HUES48 (cell line): ENCODE measurements at regions not wholly inside any gene's neighbourhood (a gene's known extent, or its start where the extent isn't known, plus 50 kb on each side); places are given as distances from the start of the nearest gene placed in this dataset.
A peak's percentile ranks its signal among the peaks of the same experiment; 100 is the strongest.

Experiments used
- H3K27ac ChIP-seq: one replicate; pipeline ENCODE4 v1.7.0; 2013; ENCODE audit warnings: low read depth, low read length, inconsistent platforms
- H3K27me3 ChIP-seq: 2 replicates; pipeline ENCODE4 v1.6.1; 2013; ENCODE audit warnings: mild to moderate bottlenecking, low read length; ENCODE audit not compliant: control insufficient read depth, insufficient read depth
- H3K36me3 ChIP-seq: 2 replicates; pipeline ENCODE4 v1.6.1; 2013; ENCODE audit warnings: low read length; ENCODE audit not compliant: control insufficient read depth, insufficient read depth
- H3K4me1 ChIP-seq: 2 replicates; pipeline ENCODE4 v1.6.1; 2013; ENCODE audit warnings: mild to moderate bottlenecking, low read length; ENCODE audit not compliant: control insufficient read depth, insufficient read depth
- H3K4me3 ChIP-seq: 2 replicates; pipeline ENCODE4 v1.5.1; 2013; ENCODE audit warnings: mild to moderate bottlenecking, low read depth, low read length
- H3K9ac ChIP-seq: 2 replicates; pipeline ENCODE4 v1.6.1; 2013; ENCODE audit warnings: mild to moderate bottlenecking, low read depth, low read length, moderate library complexity
- H3K9me3 ChIP-seq: 2 replicates; pipeline ENCODE4 v1.6.1; 2013; ENCODE audit warnings: low read length; ENCODE audit not compliant: control insufficient read depth, insufficient read depth

DNA sequence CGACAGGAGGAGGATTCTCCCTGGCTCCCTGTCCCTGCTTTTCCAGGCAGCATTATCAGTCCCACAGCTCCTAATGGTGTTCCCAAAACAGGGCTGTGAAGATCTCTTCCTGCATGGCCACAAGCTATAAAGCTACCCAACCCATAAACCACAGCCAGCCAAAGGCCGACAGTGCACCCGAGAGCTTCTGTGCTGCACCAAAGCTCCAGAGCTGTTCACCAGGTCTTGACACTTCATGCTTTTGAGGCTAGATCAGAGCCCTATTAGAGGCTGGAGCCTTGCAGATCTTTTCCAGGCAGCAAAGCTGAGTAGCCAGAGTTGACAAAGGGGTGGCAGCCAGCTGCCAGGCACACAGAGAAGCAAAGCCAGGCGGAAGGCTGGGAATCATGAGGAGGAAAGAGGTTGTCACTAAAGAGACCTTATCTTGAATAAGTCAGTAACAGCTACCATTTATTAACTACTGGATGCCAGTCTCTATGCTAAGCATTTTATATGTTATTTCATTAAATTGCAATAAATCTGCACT is 180.4 kb downstream of the KATNAL1 start:
- H3K27ac ChIP-seq, result no peak overlapping the region
- H3K27me3 ChIP-seq, result no peaks in the 10 kb centered on the region
- H3K4me1 ChIP-seq, result no peaks in the 10 kb centered on the region
- H3K9ac ChIP-seq, result no peak overlapping the region
- H3K4me3 ChIP-seq, result no peak overlapping the region
- H3K9me3 ChIP-seq, result no peaks in the 10 kb centered on the region
- H3K36me3 ChIP-seq, result no peaks in the 10 kb centered on the region

DNA sequence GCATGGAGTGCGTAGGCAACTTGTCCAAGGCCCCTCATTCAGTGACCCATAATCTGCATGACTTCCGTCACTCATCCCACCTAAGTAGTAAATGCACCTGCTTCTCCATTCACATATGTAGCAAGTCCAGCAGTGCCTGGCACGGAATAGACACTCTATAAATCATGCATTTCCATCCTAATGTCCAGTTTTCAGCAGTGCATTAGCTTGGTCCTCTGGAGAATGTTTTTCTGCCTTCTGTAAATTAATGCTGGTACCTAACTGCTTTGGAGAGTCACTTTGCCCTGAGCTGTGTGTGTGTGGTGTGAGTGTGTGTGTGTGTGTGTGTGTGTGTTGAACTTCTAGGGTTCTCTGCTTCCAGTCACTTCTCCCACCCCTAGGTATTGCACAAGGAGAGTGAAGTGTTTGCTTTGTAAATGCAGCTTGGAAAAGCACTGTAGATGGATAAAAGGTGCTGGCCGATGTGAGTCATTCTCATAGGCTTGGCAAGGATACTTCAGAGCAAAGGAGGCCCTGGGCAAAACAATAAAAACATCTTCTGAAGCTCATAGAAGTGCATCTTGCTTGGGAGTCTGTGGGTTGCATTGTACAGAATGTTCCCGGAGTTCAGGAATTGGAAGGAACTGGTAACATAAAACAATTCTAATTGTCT is 181.8 kb downstream of the KATNAL1 start:
- Histone ChIP-seq H3K9ac (no peak overlapping the region), H3K4me3 (no peak overlapping the region), H3K27ac (no peak overlapping the region), H3K36me3 (no peaks in the 10 kb centered on the region), H3K9me3 (no peaks in the 10 kb centered on the region), H3K27me3 (no peaks in the 10 kb centered on the region), H3K4me1 (no peaks in the 10 kb centered on the region)

DNA sequence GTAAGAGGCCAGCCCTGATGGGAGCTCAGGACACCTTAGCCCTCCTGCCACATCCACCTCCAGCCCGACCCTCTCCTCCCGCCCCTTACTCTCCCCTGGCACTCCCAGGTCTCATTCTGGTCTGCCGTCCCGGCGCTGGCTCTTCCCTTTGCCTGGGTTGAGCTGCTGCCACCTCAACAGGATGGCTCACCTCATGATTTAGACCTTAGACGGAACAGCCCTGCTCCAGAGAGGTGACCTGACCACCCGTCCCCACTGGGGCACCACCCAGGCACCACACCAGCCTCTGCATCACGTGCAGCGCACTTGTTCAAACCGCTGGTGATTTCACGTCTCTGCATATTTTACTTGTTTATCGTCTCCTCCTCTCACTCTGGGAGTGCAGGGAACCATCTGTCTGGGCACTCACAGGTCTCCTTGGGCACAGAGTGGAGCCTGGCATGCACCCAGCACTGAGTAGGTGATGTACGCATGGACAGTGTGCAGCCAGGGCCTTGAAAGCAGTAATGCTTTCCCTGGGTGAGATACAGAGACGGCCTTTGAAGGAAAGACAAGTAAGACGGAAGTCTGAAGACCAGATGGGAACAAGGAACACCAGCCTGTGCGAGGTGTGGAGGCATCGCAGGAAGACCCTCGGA is 183.1 kb downstream of the KATNAL1 start:
- H3K9ac ChIP-seq, result no peak overlapping the region
- no peaks in the 10 kb centered on the region for H3K9me3 ChIP-seq
- H3K36me3 ChIP-seq, result no peaks in the 10 kb centered on the region
- H3K4me3 ChIP-seq, result no peak overlapping the region
- no peaks in the 10 kb centered on the region for H3K27me3 ChIP-seq
- no peak overlapping the region for H3K27ac ChIP-seq
- H3K4me1 ChIP-seq, result no peaks in the 10 kb centered on the region

DNA sequence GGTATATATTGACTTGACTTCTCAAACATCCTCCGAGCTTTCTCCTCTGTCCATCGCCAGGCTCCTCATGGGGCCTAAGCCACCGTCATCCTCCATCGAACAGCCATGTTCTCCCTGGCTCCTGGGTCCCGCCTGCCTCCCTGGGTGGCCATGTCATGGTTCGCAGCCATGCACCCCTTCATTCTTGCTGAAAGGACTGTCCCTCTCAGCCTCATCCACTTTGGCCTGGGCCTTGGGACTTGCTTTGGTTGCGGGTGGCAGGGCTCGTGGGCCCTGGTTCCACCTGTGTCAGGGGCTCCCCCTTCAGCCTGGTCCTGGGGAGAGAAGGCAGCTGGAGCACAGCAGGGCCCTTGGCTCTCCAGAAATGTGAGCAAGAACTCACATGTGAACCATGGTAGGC is 183.8 kb downstream of the KATNAL1 start:
- Histone ChIP-seq H3K27ac (no peak overlapping the region), H3K9me3 (no peaks in the 10 kb centered on the region), H3K27me3 (no peaks in the 10 kb centered on the region), H3K4me1 (no peaks in the 10 kb centered on the region), H3K4me3 (no peak overlapping the region), H3K9ac (no peak overlapping the region), H3K36me3 (no peaks in the 10 kb centered on the region)

DNA sequence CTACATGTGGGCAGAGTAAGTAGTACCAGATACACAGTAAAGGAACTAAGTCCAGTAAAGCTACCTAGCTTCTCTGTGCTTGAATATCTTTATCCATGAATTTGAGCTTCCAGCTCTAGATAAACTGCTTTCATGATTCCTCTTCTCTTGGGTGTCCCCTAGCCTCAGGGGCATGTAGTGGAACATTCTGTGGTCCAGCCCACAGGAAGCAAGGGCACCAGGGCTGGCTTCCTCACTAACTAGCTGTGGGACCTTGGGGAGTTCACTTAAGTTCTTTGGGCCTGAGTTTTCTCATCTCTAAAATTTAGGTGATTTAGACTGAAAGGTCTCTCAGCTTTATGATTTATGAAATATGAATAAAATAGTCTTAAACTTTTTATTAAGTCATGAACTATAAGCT is 185.7 kb downstream of the KATNAL1 start:
- H3K4me1 ChIP-seq, result no peaks in the 10 kb centered on the region

DNA sequence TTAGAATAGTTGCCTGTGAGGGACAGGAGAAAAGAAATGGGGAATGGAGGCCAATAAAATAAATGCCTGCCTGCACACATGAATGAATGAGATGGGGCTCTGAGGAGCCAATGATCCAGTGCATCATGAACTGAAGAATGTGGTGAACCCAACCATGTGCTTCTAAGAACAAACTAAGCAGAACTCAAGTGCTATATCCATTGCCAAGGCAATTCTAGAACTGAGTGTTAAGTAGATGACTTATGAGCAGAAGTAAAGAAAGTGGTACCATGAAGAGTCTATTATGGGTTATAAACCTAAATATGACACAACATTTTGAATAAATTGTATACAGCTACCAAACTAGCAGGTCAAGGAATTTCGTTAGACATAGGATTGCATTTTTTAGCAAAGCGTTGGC is 186.1 kb downstream of the KATNAL1 start:
- Histone ChIP-seq H3K27ac (no peak overlapping the region), H3K4me3 (no peak overlapping the region), H3K9ac (no peak overlapping the region), H3K27me3 (no peaks in the 10 kb centered on the region), H3K9me3 (no peaks in the 10 kb centered on the region), H3K36me3 (no peaks in the 10 kb centered on the region), H3K4me1 (no peaks in the 10 kb centered on the region)

More for the DNA sequence above, 185.7 kb downstream of the KATNAL1 start:
- Histone ChIP-seq H3K36me3 (no peaks in the 10 kb centered on the region), H3K9me3 (no peaks in the 10 kb centered on the region), H3K27ac (no peak overlapping the region), H3K9ac (no peak overlapping the region), H3K4me3 (no peak overlapping the region), H3K27me3 (no peaks in the 10 kb centered on the region)

DNA sequence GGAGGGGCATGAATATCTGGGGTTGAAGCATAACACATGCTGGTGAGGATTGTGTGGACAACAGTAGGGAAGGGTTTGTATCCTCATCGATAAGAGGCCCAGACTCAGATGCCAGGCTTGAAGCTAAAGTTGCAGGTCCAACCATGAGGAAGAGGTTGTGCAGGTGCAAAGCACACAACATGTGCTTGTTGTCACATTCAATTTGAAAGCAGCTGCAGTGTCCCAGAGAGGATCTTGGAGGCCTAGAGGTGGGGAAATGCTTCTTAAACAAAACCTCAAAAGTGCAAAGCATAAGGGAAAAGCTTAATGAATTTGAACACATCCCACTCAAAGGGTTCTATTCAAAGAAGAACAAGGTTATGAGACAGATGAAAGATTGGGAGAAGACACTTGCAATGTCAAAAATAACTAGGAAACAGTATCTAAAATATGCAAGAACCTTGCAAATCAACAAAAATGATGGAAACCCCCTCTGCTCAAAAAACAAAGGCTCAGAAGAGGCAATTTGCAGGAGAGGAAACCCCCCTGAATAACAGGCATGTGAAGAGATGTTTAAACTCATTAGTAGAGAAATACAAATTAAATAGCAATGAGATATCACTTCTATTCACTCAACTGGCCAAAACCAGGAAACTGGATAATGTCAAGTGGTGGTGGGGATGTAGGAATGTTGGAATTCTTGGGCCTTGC is 187.1 kb downstream of the KATNAL1 start:
- no peaks in the 10 kb centered on the region for H3K4me1 ChIP-seq
- H3K9me3 ChIP-seq, result no peaks in the 10 kb centered on the region
- no peak overlapping the region for H3K4me3 ChIP-seq
- H3K27me3 ChIP-seq, result no peaks in the 10 kb centered on the region
- H3K27ac ChIP-seq, result no peak overlapping the region
- no peak overlapping the region for H3K9ac ChIP-seq
- no peaks in the 10 kb centered on the region for H3K36me3 ChIP-seq

DNA sequence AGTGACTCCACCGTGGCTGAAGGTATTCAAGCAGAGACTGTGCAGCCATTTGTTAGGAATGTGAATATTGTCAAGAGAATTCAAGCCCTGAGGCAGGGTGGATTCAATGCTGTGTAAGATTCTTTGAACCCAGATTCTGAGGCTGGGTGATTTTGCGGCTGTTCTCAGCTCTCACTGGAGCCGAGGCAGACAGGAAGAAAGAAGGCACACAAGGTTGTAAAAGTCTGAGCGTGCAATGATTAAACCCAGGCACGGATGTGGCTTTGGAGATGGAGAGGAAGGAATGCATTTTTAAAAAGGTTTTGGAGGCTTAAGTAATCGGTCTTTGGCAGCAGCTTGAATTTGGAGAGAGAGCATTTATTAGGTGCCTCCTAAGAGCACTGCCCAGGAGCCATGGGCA is 187.9 kb downstream of the KATNAL1 start:
- no peaks in the 10 kb centered on the region for H3K9me3 ChIP-seq
- no peaks in the 10 kb centered on the region for H3K36me3 ChIP-seq
- H3K4me3 ChIP-seq, result no peak overlapping the region
- no peaks in the 10 kb centered on the region for H3K4me1 ChIP-seq
- no peak overlapping the region for H3K27ac ChIP-seq
- H3K9ac ChIP-seq, result no peak overlapping the region
- H3K27me3 ChIP-seq, result peaks cover under 1% of the 10 kb centered on the region; the same call in 1 of the 2 replicates

DNA sequence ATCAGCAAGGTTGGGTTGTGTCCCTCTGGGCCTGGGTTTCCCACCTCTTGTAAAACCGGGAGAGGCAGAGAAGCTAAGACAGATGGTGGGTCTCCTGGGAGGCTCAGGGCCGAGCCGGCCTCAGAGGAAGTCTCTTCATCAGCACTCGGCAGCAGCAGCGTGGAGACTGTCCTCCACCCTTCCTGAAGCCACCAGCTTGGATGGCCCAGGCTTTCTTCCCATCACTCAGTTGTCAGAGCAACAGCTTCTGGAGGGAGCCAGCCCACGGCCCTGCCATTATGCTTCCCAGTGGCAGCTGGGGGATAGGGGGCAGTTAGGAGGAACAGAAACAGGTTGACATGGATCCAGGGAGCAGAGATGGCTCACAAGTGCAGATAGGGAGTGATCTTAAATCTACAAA is 191.0 kb downstream of the KATNAL1 start:
- Histone ChIP-seq H3K4me1 (peaks cover 16% of the 10 kb centered on the region), H3K4me3 (no peak overlapping the region), H3K36me3 (no peaks in the 10 kb centered on the region), H3K27ac (no peak overlapping the region), H3K27me3 (peaks cover 19% of the 10 kb centered on the region), H3K9me3 (no peaks in the 10 kb centered on the region), H3K9ac (no peak overlapping the region)

DNA sequence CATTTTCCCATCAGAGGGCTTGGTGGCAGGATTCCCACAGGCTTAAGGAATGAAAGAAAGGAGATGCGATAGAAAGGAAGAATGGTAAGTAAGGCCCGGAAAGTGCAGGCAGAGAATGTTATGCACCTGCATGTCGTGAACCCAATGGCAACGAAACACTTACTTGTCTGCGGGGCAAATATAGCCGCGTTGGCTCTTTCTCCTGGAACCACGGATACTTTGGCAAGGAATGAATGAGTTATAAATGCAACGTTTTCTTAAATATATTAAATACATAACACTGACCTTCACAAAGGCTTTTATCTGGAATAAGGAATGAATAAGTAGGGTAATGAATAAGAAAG is 192.1 kb downstream of the KATNAL1 start:
- Histone ChIP-seq H3K36me3 (no peaks in the 10 kb centered on the region), H3K4me1 (peaks cover 16% of the 10 kb centered on the region), H3K9me3 (no peaks in the 10 kb centered on the region), H3K27me3 (peaks cover 19% of the 10 kb centered on the region), H3K9ac (no peak overlapping the region), H3K27ac (no peak overlapping the region), H3K4me3 (peak overlapping the region; percentile 24; the same call in 1 of the 2 replicates)
